HK-2 (cell line): ENCODE measurements at regions not wholly inside any gene's neighbourhood (a gene's known extent, or its start where the extent isn't known, plus 50 kb on each side); places are given as distances from the start of the nearest gene placed in this dataset.
"Not testable (repeated sequence)": the region's sequence is repeated elsewhere in the genome, so short reads cannot be mapped to it uniquely, and the experiment has no call there.

Experiments
- DNase-seq: peaks from one replicate; pipeline ENCODE4 v3.0.0-alpha.2; 2018; ENCODE audit not compliant: unreplicated experiment

DNA sequence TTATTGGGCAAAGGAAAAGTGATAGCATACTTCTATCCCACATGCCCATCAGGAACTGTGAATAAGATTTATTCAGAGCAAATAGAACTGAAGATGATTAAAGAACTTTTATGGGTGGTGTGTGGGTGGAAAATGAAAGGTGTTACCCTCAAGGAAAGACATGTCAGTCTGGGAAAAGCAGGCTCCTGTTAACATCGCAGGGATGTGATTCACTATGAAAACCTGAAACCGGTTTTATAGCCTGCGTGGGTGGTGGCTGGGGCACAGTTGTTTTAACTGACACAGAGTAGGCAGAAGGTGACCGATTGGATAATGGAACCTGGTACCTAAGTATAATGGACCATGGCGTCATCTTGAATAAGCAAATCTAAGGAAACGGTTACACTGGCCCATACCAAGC, 61.3 kb upstream of the CASK start:
- no peak for DNase-seq

DNA sequence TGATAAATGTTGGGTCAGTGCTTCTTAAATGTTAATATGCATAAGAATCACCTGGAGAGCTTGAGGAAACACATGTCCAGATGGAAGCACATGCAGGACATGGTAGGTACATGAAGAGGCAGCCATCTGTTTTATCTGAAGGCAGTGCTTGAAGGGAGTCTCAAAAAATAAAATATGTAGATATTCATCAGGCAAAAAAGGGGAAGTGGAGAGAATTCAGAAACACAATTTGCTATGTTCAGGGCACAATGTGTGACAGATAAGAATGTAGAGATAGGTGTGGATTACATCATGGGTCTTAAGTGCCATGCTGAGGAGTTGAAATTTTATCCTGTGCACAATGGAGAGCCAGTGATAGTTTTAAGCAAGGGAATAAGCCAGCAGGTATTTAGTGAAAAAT, 59.6 kb upstream of the CASK start:
- no peak for DNase-seq

DNA sequence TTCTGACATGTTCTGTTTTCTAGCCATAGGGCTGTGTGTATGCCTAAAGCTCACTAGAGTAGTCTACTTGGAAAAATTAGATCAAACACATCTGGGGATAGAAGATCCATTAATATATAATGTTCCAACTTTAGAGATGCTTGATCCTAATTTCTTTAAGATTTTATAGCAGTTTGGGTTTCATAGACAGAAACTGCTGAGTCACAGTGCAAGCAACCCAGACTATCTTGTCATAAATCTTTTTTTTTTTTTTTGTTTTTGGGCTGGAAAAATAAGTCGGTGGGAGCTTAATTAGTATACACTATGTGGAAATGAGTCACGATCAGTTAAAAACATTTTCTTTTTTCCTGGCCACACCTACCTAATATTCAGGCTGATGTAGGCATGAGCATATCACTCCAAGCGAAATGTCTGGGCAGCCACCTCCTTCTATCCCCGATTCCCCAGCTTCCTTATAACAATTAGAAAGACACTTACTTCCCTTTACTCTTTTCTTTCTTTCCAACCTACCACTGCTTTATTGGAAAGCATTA, 58.2 kb upstream of the CASK start:
- DNase-seq = no peak

DNA sequence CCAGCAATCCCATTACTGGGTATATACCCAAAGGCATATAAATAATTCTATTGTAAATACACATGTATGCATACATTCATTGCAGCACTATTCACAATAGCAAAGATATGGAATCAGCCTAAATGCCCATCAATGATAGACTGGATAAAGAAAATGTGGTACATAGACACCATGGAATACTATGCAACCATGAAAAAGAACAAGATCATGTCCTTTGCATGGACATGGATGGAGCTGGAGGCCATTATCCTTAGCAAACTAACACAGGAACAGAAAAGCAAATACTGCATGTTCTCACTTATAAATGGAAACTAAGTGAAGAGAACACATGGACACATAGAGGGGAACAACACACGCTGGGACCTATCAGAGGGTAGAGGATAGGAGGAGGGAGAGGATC, 51.3 kb upstream of the CASK start:
- DNase-seq = not testable (repeated sequence)

DNA sequence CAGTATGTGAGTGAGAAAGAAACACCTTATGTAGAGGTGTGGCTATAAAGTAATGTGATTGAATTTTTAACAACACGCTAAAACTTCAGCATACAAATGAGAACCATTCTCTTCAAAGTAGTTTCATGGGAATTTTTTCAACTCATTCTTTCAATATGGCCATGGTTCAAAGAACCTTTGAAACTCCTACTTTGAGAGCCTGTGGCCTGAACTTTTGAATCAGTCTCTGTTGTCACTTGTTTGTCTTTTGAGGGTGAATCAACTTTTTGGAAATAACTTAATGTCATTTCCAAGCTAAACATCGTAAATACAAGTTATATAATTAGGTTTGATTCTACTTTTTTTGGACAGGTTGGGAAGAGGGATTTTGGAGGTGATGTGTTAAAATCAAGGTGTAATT, 49.9 kb upstream of the CASK start:
- no peak for DNase-seq
